Inflammatory macrophage treated with lipopolysaccharide for 1 hour (primary cell): ENCODE measurements at regions not wholly inside any gene's neighbourhood (a gene's known extent, or its start where the extent isn't known, plus 50 kb on each side); places are given as distances from the start of the nearest gene placed in this dataset.
"Not testable (repeated sequence)": the region's sequence is repeated elsewhere in the genome, so short reads cannot be mapped to it uniquely, and the experiment has no call there.

Experiments used
- DNase-seq, 2 donors: peaks; one replicate each; pipeline ENCODE4 v3.0.0-alpha.2; 2020 to 2022

DNA sequence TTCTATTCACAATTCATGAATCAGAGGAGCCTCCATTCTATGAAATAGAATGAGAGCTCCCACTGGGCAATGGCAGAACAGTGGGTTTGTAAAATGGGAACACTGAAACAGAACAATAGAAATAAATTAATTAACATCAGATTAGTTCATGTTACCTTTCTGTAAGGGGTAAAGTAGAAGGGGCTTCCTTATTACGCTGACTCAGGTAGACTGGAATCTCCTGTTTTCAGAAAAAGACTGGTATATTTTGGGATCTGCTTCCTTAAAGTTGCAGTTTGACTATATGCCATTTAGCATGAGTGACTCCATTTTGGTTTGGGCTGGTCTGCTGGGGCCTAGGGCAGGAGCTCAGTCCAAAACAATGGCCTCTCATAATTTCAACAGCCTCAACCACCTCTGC, 52.8 kb upstream of the ZFAND3 start:
- DNase-seq = no peak

DNA sequence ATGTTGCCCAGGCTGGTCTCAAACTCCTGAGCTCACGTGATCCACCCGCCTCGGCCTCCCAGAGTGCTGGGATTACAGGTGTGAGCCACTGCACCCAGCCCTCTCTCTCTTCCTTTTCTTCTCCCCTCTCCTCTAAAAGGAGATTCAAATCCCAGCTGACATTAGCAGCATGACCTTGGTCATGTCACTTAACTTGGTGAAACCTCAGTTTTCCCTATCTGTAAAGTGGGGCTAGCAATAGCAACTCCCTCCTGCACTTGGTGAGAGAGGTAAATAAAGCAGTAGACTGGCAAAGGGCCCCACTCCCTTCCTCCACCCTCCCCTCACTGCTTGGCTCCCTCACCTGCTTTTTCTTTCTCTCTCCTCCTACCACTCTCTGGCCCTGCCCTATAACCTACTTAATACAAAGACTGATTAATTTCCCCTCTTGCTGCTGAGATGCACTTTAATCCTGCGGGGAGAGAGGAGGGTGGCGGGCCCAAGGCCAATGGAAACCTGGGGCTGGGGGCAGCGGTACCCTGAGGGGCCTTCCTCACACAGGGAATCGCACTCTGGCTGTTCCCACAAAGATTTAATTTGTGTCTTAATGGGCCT, 54.2 kb upstream of the ZFAND3 start:
- no peak for DNase-seq

DNA sequence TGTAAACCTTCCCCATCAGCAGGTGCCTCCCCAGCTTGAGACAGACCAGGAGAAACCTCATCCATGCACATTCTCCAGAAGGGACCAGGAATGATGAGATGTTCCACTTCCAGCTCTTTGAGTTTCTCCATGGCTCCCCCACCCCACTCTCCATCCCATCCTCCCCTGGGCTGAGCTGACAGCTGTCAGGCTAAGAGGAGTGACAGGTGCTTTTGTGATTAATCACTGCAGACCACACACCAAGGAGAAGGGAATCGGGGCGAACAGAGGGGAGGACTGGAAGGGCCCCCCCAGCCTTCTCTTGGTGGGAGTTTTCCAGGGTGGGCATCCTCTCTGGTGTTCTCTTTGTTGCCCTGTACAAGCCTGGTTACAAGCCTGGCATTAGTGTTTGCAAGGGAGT, 56.1 kb upstream of the ZFAND3 start:
- no peak for DNase-seq

DNA sequence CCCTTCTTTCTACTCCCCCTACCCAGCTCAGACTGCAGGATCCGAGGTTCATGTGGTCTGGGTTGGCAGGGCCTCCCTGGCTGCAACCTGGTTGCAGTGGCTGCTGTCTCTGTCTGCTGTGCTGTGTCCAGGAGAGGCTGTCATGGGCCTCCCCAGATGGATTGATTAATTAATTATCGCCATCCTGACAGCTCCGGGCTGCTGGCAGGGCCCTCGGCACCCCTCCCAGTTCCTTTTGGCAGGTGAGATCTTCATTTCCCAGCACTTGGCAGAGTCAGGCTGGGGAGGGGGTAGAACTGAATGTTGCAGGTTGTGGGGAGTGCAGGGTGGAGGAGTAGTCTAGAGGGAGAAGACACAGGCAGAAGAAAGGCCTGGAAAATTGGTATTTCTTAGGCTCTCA, 56.7 kb upstream of the ZFAND3 start:
- DNase-seq = no peak

DNA sequence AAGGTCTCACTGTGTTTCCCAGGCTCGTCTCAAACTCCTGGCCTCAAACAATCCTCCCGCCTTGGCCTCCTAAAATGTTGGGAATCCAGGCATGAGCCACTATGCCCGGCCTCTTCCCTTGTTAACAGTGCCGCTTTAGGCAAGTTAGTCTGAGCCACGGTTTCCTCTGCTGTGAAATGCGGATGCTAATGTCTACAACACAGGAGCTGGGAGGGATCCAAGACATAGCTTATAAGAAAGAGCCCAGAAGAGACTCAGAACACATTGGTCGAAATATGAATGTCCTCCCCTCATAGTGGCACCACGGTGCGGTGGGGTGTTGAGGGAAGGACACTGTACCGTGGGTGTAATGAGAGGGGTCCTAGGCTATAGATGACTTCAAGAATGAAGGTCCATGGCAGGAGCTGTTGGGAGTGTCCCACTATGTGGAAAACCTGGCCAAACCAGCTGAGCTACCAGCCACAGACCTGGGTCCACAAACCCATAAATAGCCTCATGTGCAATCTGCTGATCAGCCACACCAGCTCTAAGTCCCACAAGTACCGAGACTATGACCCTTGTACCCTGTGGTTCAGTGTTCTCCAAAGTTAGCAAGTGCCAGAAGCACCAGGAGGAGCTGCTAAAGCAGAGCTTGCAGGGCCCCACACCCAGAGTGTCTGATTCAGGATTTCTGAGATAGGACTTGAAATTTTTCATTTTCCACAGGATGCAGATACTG, 57.8 kb upstream of the ZFAND3 start:
- DNase-seq = no peak

DNA sequence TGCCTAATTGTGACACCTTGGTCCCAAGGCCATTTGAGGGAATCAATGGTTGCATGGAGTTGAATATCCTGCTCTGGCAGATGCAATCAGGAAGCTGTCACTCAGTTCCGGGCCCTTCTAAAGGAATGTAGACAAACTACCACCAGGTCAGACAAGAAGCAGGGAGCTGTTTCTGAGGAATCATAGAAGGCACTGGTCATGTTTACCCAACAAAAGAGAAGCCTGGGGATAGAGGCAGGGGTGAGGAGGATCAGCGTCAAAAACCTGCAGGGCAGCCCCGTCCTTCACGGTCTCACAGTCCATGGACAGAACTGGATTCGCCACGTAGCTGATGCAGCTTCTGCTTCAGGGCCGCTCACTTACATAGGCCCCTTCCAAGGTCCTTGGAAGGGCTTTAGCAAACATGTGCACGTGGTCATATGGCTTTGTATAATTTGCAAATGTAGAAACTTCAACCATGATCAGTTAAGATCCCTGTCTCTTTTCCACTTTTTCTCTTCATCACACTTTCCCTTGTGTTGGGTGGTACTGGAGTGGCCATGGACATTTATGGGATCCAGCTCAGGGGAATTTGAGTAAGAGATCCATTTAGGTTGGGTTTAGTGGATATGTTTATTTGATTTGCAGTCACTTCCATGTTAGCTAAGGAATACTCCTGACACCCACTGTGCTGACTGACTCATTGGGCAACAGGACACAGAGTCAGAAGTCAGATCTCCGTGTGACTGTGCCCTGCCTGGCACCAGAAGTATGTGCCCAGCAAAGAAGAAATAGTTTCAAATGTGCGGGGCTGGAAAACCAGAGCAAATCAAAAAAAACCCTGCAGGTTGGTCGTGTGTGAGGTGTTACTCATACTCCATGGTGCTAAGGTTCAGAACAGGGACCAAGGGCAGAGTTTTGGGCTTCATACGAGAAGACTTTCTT, 60.0 kb upstream of the ZFAND3 start:
- peak; percentile 11 to 72 for DNase-seq

DNA sequence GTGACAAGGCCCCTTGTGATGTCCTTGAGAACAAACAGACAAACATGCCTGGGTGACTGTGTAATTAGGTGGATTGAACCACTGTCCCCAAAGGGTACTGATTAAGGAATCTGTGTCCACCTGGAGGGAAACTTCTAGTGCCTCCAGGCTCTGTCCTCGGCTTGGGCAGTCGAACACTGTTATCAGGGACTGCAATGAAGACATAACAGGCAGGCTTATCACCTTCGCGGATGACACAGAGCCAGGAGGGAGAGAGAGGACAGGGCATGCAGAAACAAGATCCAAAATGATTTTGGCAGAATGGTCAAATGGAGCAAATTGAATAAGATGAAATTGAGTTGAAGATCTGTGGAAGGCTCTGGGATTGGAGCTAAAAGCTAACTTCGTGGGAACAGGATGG, 60.9 kb upstream of the ZFAND3 start:
- DNase-seq = no peak

DNA sequence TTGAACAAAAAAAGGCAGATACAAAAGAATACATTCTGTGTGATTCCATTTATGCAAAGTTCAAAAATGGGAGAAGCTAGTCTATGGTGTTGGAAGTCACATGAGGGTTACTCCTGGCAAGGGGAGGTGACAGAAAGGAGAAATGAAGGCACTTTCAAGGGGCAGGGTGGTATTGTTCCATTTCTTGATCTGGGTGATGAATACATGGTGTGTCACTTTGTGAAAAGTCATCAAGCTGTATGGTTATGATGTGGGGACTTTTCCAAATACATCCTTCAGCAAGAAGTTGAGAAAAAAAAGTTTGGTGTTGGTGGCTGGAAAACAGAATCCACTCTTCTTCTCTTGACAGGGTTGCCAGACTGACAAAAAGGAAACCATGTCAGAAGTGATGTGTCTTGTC, 60.6 kb upstream of the MDGA1 start:
- peak in 1 of 2 donors; percentile 40 for DNase-seq

DNA sequence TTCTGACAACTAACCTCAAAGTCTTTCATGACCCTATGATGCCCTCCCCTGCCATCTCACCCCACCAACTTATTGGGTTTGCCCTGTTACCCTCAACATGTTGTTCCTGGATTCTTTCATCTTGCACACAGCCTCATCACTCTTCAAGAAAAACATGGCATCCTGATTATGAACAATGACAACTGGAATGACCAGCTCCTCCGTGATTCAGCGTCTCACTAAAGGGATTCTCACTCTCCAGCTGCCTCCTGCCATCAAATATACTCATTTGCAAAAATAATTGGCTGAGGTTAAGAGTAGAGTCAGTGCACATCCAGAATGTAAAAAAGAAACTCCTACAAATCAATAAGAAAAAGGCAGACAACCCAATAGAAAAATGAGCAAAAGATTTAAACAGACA, 59.7 kb upstream of the MDGA1 start:
- no peak for DNase-seq

DNA sequence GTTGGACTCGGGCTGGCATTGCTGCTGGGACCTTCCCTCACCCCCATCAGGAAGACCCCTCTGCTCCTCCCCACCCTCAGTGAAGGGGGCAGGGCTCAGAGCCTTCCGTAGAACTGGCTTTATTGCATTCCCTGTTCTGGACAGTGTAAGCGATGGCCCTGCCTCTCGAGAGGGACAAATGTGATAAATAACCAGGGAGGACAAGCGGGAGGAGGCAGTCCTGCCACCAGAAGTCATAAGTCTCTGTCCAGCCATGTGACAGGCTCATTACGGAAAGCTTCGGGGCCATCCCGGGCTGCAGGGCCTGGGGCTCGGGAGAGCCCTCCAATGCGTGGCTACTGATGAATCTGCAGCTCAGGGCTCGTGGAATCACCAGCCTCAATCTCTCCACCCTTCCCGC, 58.5 kb upstream of the MDGA1 start:
- no peak for DNase-seq

DNA sequence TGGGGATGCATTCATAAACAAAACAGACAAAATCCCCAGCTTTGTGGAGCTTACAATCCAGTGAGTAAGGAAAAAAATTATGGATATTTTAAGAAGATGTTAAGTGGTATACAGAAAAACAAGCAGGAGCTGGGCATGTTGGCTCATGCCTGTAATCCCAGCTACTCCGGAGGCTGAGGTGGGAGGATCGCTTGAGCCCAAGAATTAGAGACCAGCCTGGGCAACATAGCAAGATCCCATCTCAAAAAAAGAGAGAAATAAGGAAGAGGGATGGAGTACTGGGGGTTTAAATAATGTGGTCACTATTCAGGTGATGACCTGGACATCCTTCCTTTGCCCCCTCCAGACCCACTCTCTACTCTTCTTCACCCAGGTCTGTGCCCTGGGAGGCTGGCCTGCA, 55.0 kb upstream of the MDGA1 start:
- no peak for DNase-seq

DNA sequence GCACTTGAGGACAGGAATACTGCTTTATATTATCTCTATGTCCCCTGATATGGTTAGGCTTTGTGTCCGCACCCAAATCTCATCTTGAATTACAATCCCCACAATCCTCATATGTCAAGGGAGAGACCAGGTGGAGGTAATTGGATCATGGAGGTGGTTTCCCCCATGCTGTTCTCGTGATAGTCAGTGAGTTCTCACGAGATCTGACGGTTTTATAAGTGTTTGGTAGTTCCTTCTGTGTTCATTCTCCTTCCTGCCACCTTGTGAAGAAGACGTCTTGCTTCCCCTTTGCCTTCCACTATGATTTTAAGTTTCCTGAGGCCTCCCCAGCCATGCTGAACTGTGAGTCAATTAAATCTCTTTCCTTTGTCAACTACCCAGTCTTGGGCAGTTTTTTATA, 51.7 kb upstream of the MDGA1 start:
- not testable (repeated sequence) for DNase-seq

DNA sequence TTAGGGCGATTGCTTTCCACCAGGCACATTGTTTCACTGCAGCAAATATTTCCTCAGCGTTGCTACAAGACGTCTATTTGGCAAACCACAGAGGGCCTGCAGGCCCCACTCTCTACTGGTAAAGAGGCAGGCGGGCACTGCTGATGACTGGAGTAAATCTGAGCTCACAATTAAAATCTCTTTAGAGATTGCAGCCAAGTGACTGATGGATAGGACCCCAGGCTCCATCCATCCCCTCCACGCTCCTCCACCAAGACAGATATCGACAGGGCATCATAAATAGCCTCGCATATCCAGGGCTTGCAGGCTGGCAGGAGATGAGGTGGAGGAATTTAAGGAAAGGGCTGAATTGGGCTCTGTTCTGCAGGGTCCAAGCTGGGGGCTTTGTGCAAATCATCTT, 50.4 kb upstream of the MDGA1 start:
- DNase-seq = no peak
